Peyer's patch (tissue), 4 donors: ENCODE measurements at regions not wholly inside any gene's neighbourhood (a gene's known extent, or its start where the extent isn't known, plus 50 kb on each side); places are given as distances from the start of the nearest gene placed in this dataset.

Experiments
- DNase-seq, 3 donors: peaks; one replicate each; pipeline ENCODE4 v3.0.0-alpha.2; 2017 to 2019
- H3K27ac ChIP-seq, 4 donors: fragments of 200-600 bp; sonication (generic); one replicate each; pipeline ENCODE4 v1.5.1; 2016 to 2019
- H3K27me3 ChIP-seq, 2 donors: fragments of 200-600 bp; sonication (generic); one replicate each; pipeline ENCODE4 v1.5.1; 2019
- H3K36me3 ChIP-seq, 3 donors: fragments of 200-600 bp; sonication (generic); one replicate each; pipeline ENCODE4 v1.5.1; 2016 to 2019
- H3K4me1 ChIP-seq, 4 donors: fragments of 200-600 bp; sonication (generic); one replicate each; pipeline ENCODE4 v1.5.1; 2016 to 2019
- H3K4me3 ChIP-seq, 4 donors: fragments of 200-600 bp; sonication (generic); 1 replicate in 3 of 4; 2 replicates in 1 of 4; pipeline ENCODE4 v1.5.1; 2016 to 2019; ENCODE audit warnings: mild to moderate bottlenecking in 1 of 4
- H3K9me3 ChIP-seq, 4 donors: fragments of 200-600 bp; sonication (generic); one replicate each; pipeline ENCODE4 v1.5.1; 2016 to 2019; ENCODE audit warnings: mild to moderate bottlenecking in 1 of 4
- CTCF ChIP-seq, 6 experiments: fragments of 450-650 bp in 4 of 6; fragments of 200-600 bp in 2 of 6; sonication (generic) in 1 of 6; IDR thresholded peaks; one replicate each; pipeline ENCODE4 v1.5.1; 2017 to 2019; ENCODE audit warnings: antibody characterized with exemption in 6 of 6, mild to moderate bottlenecking in 3 of 6, moderate library complexity in 1 of 6
- POLR2A ChIP-seq, 2 donors: fragments of 450-650 bp; IDR thresholded peaks; one replicate each; pipeline ENCODE4 v1.5.1; 2017; ENCODE audit warnings: antibody characterized with exemption in 2 of 2, mild to moderate bottlenecking in 2 of 2, moderate library complexity in 2 of 2

DNA sequence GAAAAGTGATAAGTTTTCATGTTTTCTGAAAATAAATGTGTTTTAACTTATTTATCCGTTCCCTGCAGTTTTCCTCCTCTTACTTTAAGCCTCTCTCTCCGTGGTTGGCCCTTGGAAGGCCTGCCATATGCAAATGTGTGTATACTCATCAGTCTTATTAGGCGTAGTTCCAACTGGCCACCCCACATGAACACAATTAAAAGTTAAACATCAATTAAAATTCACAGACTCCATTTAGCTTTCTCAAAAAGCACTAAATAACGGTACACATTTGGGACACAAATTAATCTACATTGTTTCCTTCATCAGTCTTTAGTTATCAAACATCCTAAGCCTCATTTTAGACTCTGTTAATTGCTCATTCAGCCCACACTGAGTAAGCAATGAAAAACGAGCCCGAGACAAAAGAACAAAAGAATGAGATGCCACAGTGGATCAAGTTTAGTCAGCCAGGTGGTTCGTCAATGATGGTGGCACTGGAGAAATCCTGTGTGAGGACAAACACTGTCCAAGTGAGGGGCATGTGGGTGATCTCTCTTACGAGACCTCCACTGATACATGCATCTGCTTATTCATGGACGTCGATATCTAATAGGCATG lies 76.0 kb upstream of the TMCC3 start:
- no peak for DNase-seq
- Histone ChIP-seq H3K4me3 (no peak overlapping the region), H3K27ac (no peak overlapping the region), H3K4me1 (peaks cover 0 to 6% (median 2%) of the 10 kb centered on the region in 4 donors), H3K9me3 (no peaks in the 10 kb centered on the region), H3K27me3 (no peaks in the 10 kb centered on the region), H3K36me3 (no peaks in the 10 kb centered on the region)
- no peak for TF ChIP-seq POLR2A (IDR thresholded peaks at IDR 0.05)
- no peak for TF ChIP-seq CTCF (IDR thresholded peaks at IDR 0.05)

DNA sequence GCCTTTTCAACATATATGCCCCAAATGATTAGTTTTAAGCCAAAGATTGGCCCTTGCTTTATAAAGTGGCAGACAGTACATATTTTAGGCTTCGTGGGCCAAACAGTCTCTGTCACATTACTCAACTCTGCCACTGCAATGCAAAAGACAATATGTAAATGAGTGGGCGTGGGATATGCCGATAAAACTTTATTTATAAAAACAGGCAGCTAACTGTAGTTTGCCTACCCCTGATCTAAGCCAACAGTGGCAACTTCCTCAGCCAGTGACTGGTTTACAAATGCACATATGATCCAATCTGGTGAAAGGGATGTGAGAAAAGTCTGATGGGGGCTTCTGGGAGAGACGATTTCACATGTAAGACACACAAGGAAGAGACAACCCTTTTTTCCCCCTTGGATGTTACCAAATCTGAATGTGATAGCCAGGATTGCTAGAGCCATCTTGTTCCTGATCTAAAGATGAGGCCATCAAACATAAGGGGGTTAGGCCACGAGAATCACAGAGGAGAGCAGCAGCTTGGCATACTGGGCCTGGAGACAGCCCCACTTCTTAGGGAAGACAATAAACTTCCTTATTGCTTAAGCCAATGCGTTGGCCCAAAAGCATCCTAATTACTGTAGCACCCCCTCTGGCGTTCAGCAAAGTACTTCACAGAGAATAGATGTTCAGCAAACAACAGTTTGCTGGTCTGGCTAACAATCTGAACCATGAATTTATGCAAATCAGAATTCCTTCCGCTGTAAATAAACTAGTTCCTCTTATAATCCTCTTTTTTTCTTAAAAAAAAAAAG lies 75.2 kb upstream of the TMCC3 start:
- Histone ChIP-seq H3K4me3 (no peak overlapping the region), H3K27ac (no peak overlapping the region), H3K4me1 (peaks cover 0 to 6% (median 2%) of the 10 kb centered on the region in 4 donors), H3K27me3 (no peaks in the 10 kb centered on the region), H3K36me3 (no peaks in the 10 kb centered on the region), H3K9me3 (no peaks in the 10 kb centered on the region)
- TF ChIP-seq POLR2A (IDR thresholded peaks at IDR 0.05) (no peak), CTCF (IDR thresholded peaks at IDR 0.05) (peak in 4 of 6 experiments; percentile 9 to 51 (median 42))
- peak in 2 of 3 donors; percentile 40 to 58 for DNase-seq

DNA sequence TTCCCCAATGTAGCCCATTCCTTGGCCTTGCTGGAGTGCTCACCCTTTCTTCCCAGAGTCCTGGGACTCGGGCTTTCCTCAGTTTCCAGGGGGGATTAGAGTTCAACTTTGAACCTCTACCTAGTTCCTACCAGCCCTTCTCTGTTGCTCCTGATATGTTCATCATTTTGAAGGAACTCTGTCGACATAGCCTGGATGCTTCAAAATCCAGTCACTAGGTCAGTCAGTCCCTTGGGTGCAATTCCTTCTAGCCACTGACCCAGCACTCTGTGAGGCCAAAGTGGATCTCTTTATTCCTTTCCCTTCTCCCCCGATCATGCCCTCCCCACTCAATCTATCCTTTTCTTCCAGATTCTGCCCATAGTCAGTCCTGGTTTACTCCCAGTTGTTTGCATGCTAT lies 72.3 kb upstream of the TMCC3 start:
- H3K4me3 ChIP-seq, result no peak overlapping the region
- no peaks in the 10 kb centered on the region for H3K36me3 ChIP-seq
- H3K27me3 ChIP-seq, result no peaks in the 10 kb centered on the region
- H3K27ac ChIP-seq, result no peak overlapping the region
- no peak for TF ChIP-seq POLR2A (IDR thresholded peaks at IDR 0.05)
- no peaks in the 10 kb centered on the region for H3K9me3 ChIP-seq
- peaks cover 0 to 6% (median 2%) of the 10 kb centered on the region in 4 donors for H3K4me1 ChIP-seq
- no peak for DNase-seq

GRCh38 chr12:94721173-94721572 lies 70.8 kb upstream of the TMCC3 start:
- peak overlapping the region in 1 of 4 donors; percentile 1 for H3K27ac ChIP-seq
- peak in 1 of 3 donors; percentile 36 for DNase-seq
- H3K36me3 ChIP-seq, result no peaks in the 10 kb centered on the region
- no peaks in the 10 kb centered on the region for H3K27me3 ChIP-seq
- no peak overlapping the region for H3K4me3 ChIP-seq
- no peak for TF ChIP-seq POLR2A (IDR thresholded peaks at IDR 0.05)
- no peak for TF ChIP-seq CTCF (IDR thresholded peaks at IDR 0.05)
- peaks cover 0 to 6% (median 2%) of the 10 kb centered on the region in 4 donors for H3K4me1 ChIP-seq
- no peaks in the 10 kb centered on the region for H3K9me3 ChIP-seq

GRCh38 chr12:94718114-94718513 lies 67.8 kb upstream of the TMCC3 start:
- no peaks in the 10 kb centered on the region for H3K36me3 ChIP-seq
- no peaks in the 10 kb centered on the region for H3K27me3 ChIP-seq
- no peaks in the 10 kb centered on the region for H3K9me3 ChIP-seq
- no peak for TF ChIP-seq POLR2A (IDR thresholded peaks at IDR 0.05)
- TF ChIP-seq CTCF (IDR thresholded peaks at IDR 0.05), result no peak
- peaks cover 0 to 6% (median 2%) of the 10 kb centered on the region in 4 donors for H3K4me1 ChIP-seq
- H3K27ac ChIP-seq, result no peak overlapping the region
- DNase-seq, result no peak
- H3K4me3 ChIP-seq, result no peak overlapping the region

GRCh38 chr12:94717656-94718055 lies 67.3 kb upstream of the TMCC3 start:
- no peak for DNase-seq
- H3K9me3 ChIP-seq, result no peaks in the 10 kb centered on the region
- no peak overlapping the region for H3K4me3 ChIP-seq
- TF ChIP-seq CTCF (IDR thresholded peaks at IDR 0.05), result no peak
- TF ChIP-seq POLR2A (IDR thresholded peaks at IDR 0.05), result no peak
- H3K4me1 ChIP-seq, result peaks cover 0 to 6% (median 2%) of the 10 kb centered on the region in 4 donors
- H3K27ac ChIP-seq, result no peak overlapping the region
- H3K27me3 ChIP-seq, result no peaks in the 10 kb centered on the region
- H3K36me3 ChIP-seq, result no peaks in the 10 kb centered on the region
